ENCODE measurements at regions not wholly inside any gene's neighbourhood (a gene's known extent, or its start where the extent isn't known, plus 50 kb on each side); places are given as distances from the start of the nearest gene placed in this dataset.

- no peak overlapping the region for H3K27ac Mint-ChIP-seq
- H3K9me3 Mint-ChIP-seq = no peaks in the 10 kb centered on the region
- intact Hi-C loops (cut with micrococcal nuclease) = no loop called here
- POLR2A ChIA-PET = no interaction called here
- no peaks in the 10 kb centered on the region for H3K36me3 Mint-ChIP-seq (ENCODE audit: low read depth)
- TF ChIP-seq CTCF (IDR thresholded peaks at IDR 0.05) = no peak
- ATAC-seq = no peak
- H3K27me3 Mint-ChIP-seq = no peaks in the 10 kb centered on the region
- no peaks in the 10 kb centered on the region for H3K4me1 Mint-ChIP-seq (ENCODE audit: low read depth)
- H3K4me3 Mint-ChIP-seq = no peak overlapping the region
- DNase-seq = no peak
- CTCF ChIA-PET = no interaction called here
These were observed 401.2 kb upstream of the MANEA start for GRCh38 chr6:95175927-95176675.

GRCh38 chr6:95185874-95186273 is 391.5 kb upstream of the MANEA start:
- POLR2A ChIA-PET = no interaction called here
- H3K4me3 Mint-ChIP-seq = no peak overlapping the region
- CTCF ChIA-PET = interaction anchor here (2.1 kb wide), 1 partner anchor 17 kb away, joined by 5 read pairs; no protein-coding TSS in a partner anchor
- no peaks in the 10 kb centered on the region for H3K9me3 Mint-ChIP-seq
- H3K27me3 Mint-ChIP-seq = no peaks in the 10 kb centered on the region
- no peak overlapping the region for H3K27ac Mint-ChIP-seq
- DNase-seq (no peak), ATAC-seq (no peak)
- H3K4me1 Mint-ChIP-seq (ENCODE audit: low read depth) = no peaks in the 10 kb centered on the region
- no peaks in the 10 kb centered on the region for H3K36me3 Mint-ChIP-seq (ENCODE audit: low read depth)
- intact Hi-C loops (cut with micrococcal nuclease) = no loop called here
- no peak for TF ChIP-seq CTCF (IDR thresholded peaks at IDR 0.05)

- no peak overlapping the region for H3K4me3 Mint-ChIP-seq
- H3K27ac Mint-ChIP-seq = no peak overlapping the region
- H3K9me3 Mint-ChIP-seq = no peaks in the 10 kb centered on the region
- ATAC-seq (no peak), DNase-seq (no peak)
- no peak for TF ChIP-seq CTCF (IDR thresholded peaks at IDR 0.05)
- ChIA-PET CTCF (no interaction called here), POLR2A (no interaction called here)
- H3K27me3 Mint-ChIP-seq = no peaks in the 10 kb centered on the region
- intact Hi-C loops (cut with micrococcal nuclease) = no loop called here
- H3K4me1 Mint-ChIP-seq (ENCODE audit: low read depth) = no peaks in the 10 kb centered on the region
- H3K36me3 Mint-ChIP-seq (ENCODE audit: low read depth) = no peaks in the 10 kb centered on the region
These were observed 390.6 kb upstream of the MANEA start for GRCh38 chr6:95186710-95187109.

GRCh38 chr6:95197590-95197989 is 379.7 kb upstream of the MANEA start:
- no peaks in the 10 kb centered on the region for H3K9me3 Mint-ChIP-seq
- H3K36me3 Mint-ChIP-seq (ENCODE audit: low read depth) = no peaks in the 10 kb centered on the region
- CTCF ChIA-PET = no interaction called here
- intact Hi-C loops (cut with micrococcal nuclease) = no loop called here
- H3K27ac Mint-ChIP-seq = no peak overlapping the region
- POLR2A ChIA-PET = no interaction called here
- no peak overlapping the region for H3K4me3 Mint-ChIP-seq
- H3K27me3 Mint-ChIP-seq = no peaks in the 10 kb centered on the region
- no peaks in the 10 kb centered on the region for H3K4me1 Mint-ChIP-seq (ENCODE audit: low read depth)
- DNase-seq (no peak), ATAC-seq (no peak)
- no peak for TF ChIP-seq CTCF (IDR thresholded peaks at IDR 0.05)

GRCh38 chr6:95203153-95203754 is 374.1 kb upstream of the MANEA start:
- no peaks in the 10 kb centered on the region for H3K27me3 Mint-ChIP-seq
- intact Hi-C loops (cut with micrococcal nuclease) = no loop called here
- H3K27ac Mint-ChIP-seq = no peak overlapping the region
- TF ChIP-seq CTCF (IDR thresholded peaks at IDR 0.05) = peak; percentile 71
- H3K4me1 Mint-ChIP-seq (ENCODE audit: low read depth) = no peaks in the 10 kb centered on the region
- H3K36me3 Mint-ChIP-seq (ENCODE audit: low read depth) = no peaks in the 10 kb centered on the region
- ATAC-seq = peak; percentile 60
- CTCF ChIA-PET = interaction anchor here (0.8 to 1.2 kb wide), 7 partner anchors 10 to 284 kb away, joined by 3 to 5 read pairs (median 3); no protein-coding TSS in a partner anchor
- DNase-seq = peak; percentile 53
- H3K9me3 Mint-ChIP-seq = no peaks in the 10 kb centered on the region
- H3K4me3 Mint-ChIP-seq = no peak overlapping the region
- POLR2A ChIA-PET = no interaction called here

All from activated CD8-positive, alpha-beta T cell treated with anti-CD3 and anti-CD28 coated beads for 36 hours (primary cell).